ENCODE measurements at regions not wholly inside any gene's neighbourhood (a gene's known extent, or its start where the extent isn't known, plus 50 kb on each side); places are given as distances from the start of the nearest gene placed in this dataset.

- no peak for TF ChIP-seq POLR2A (IDR thresholded peaks at IDR 0.05)
- TF ChIP-seq CTCF (IDR thresholded peaks at IDR 0.05): no peak
Measured at GRCh38 chr14:39641224-39641623, 209.0 kb upstream of the FBXO33 start.
